ENCODE measurements at regions not wholly inside any gene's neighbourhood (a gene's known extent, or its start where the extent isn't known, plus 50 kb on each side); places are given as distances from the start of the nearest gene placed in this dataset.

- H2AFZ ChIP-seq (replicated peaks; ENCODE audit: low read length, poor library complexity) = peak overlapping the region; percentile 1
- no TSS peak for BruUV-seq (replicated peaks)
- no peak overlapping the region for H3K56ac ChIP-seq (ENCODE audit: extremely low read depth, insufficient read depth, low read length)
- H3K27me3 ChIP-seq (ENCODE audit: control insufficient read depth, insufficient read depth, low read length) = peaks cover 49% of the 10 kb centered on the region
- H3K9me1 ChIP-seq (ENCODE audit: insufficient read depth, low read length) = no peaks in the 10 kb centered on the region
- peak overlapping the region; percentile 56; the same call in 1 of the 2 replicates for H3K18ac ChIP-seq (ENCODE audit: low read depth, low read length)
- no peak overlapping the region for H2BK20ac ChIP-seq (ENCODE audit: low read depth, low read length)
- no peaks in the 10 kb centered on the region for H3K4me1 ChIP-seq (ENCODE audit: control insufficient read depth, insufficient read depth, low read length)
- intact Hi-C loops (cut with micrococcal nuclease) (no loop called here), dilution Hi-C loops (cut with HindIII; ENCODE audit: low sequenced_read_pairs, unreplicated experiment) (no loop called here), in situ Hi-C loops (cut with MboI; ENCODE audit: low sequenced_read_pairs) (no loop called here)
- ATAC-seq (ENCODE audit: low read depth) (no peak), DNase-seq (peak; percentile 79)
- no peaks in the 10 kb centered on the region for H3K79me1 ChIP-seq (ENCODE audit: low read depth in 1 of 2, low read length in 2 of 2)
- no peak overlapping the region for H3K14ac ChIP-seq (replicated peaks; ENCODE audit: low read depth, low read length)
- no peaks in the 10 kb centered on the region for H3K9me3 ChIP-seq (ENCODE audit: control insufficient read depth, insufficient read depth, low read length)
- H4K8ac ChIP-seq (ENCODE audit: low read depth in 2 of 2, low read length in 2 of 2) = no peak overlapping the region
- no peak overlapping the region for H4K91ac ChIP-seq (ENCODE audit: insufficient read depth, low read depth, low read length)
- ChIA-PET CTCF (interaction anchor here (0.5 kb wide), 1 partner anchor 728 kb away, joined by 6 read pairs; no protein-coding TSS in a partner anchor), POLR2A (ENCODE audit: unreplicated experiment) (no interaction called here)
- no peak overlapping the region for H3K23ac ChIP-seq (ENCODE audit: low read depth, low read length)
- H2AK9ac ChIP-seq (replicated peaks; ENCODE audit: low read depth, low read length, poor library complexity) = peak overlapping the region; percentile 35
- H3K4me2 ChIP-seq (ENCODE audit: low read depth, low read length) = no peak overlapping the region
- no peak overlapping the region for H4K5ac ChIP-seq (ENCODE audit: low read depth, low read length)
- no peak overlapping the region for H2BK120ac ChIP-seq (ENCODE audit: low read depth, low read length)
- no peak overlapping the region for H3K4ac ChIP-seq (ENCODE audit: low read depth, low read length)
- no peak overlapping the region for H3K9ac ChIP-seq (ENCODE audit: low read depth, low read length)
- peak overlapping the region; percentile 42 for H2BK5ac ChIP-seq (ENCODE audit: low read depth, low read length, poor library complexity, severe bottlenecking)
- no peak overlapping the region for H3K27ac ChIP-seq (ENCODE audit: insufficient read depth, low read length)
- H3K4me3 ChIP-seq (ENCODE audit: insufficient read depth, low read depth, low read length) = no peak overlapping the region
- no peak overlapping the region for H2AK5ac ChIP-seq (ENCODE audit: low read depth, low read length)
- 57% methylated on average over 1 of the region's 13 CpGs; no CpG with 5 or more reads in 1 of the 2 experiments for WGBS, 2 experiments (ENCODE audit: extremely low coverage in 2 of 2, insufficient read length in 1 of 2)
- no peaks in the 10 kb centered on the region for H4K20me1 ChIP-seq (ENCODE audit: insufficient read depth, low read length)
- H2BK15ac ChIP-seq (ENCODE audit: low read depth, low read length) = no peak overlapping the region
- H3K36me3 ChIP-seq (ENCODE audit: control insufficient read depth, insufficient read depth, low read length) = no peaks in the 10 kb centered on the region
- no peak for TF ChIP-seq SMC3 (IDR thresholded peaks at IDR 0.05; ENCODE audit: low read depth, low read length)
- peak; percentile 39; the same call in 1 of the 2 replicates for TF ChIP-seq FOS (IDR thresholded peaks at IDR 0.05; ENCODE audit: low read depth, low read length)
- TF ChIP-seq NFE2L2 (IDR thresholded peaks at IDR 0.05; ENCODE audit: low read depth, low read length) = no peak
- TF ChIP-seq MXI1 (IDR thresholded peaks at IDR 0.05; ENCODE audit: borderline replicate concordance, low read depth, low read length) = no peak
- TF ChIP-seq USF2 (IDR thresholded peaks at IDR 0.05; ENCODE audit: low read depth, low read length) = no peak
- no peak for TF ChIP-seq RCOR1 (IDR thresholded peaks at IDR 0.05; ENCODE audit: insufficient replicate concordance, low read length)
- TF ChIP-seq POLR2A (IDR thresholded peaks at IDR 0.05; ENCODE audit: low read depth, low read length) = no peak
- 0 out of 2 replicates have a peak, but pooled peaks have one; percentile 44 for TF ChIP-seq BHLHE40 (IDR thresholded peaks at IDR 0.05; ENCODE audit: low read depth, low read length)
- TF ChIP-seq MAZ (IDR thresholded peaks at IDR 0.05; ENCODE audit: borderline replicate concordance, low read depth, low read length) = peak; percentile 43; the same call in 1 of the 2 replicates
- no peak for TF ChIP-seq MAFK (IDR thresholded peaks at IDR 0.05; ENCODE audit: low read depth, low read length)
- TF ChIP-seq RFX5 (IDR thresholded peaks at IDR 0.05; ENCODE audit: low read depth, low read length) = no peak
- no peak for TF ChIP-seq CTCF (conservative IDR thresholded peaks at IDR 0.05; ENCODE audit: low read depth, low read length)
- TF ChIP-seq CHD1 (IDR thresholded peaks at IDR 0.05; ENCODE audit: low read depth, low read length) = no peak
- no peak for TF ChIP-seq RAD21 (IDR thresholded peaks at IDR 0.05; ENCODE audit: low read length)
- no peak for TF ChIP-seq CEBPB (IDR thresholded peaks at IDR 0.05; ENCODE audit: low read depth, low read length)
Measured at GRCh38 chr11:13073119-13073981, 64.2 kb downstream of the RASSF10 start.

Measured in IMR-90 (cell line).